HL-60 (cell line): ENCODE measurements at regions not wholly inside any gene's neighbourhood (a gene's known extent, or its start where the extent isn't known, plus 50 kb on each side); places are given as distances from the start of the nearest gene placed in this dataset.
"Not testable (repeated sequence)": the region's sequence is repeated elsewhere in the genome, so short reads cannot be mapped to it uniquely, and the experiment has no call there.

Source experiments
- DNase-seq, 2 experiments: peaks; one replicate each; pipeline ENCODE4 v3.0.0-alpha.2; 2010 to 2020; ENCODE audit warnings: low read depth in 1 of 2, low spot score in 1 of 2
- H3K27ac ChIP-seq: fragments of 250-450 bp; sonication (Bioruptor Pico); replicated peaks from 2 replicates; pipeline ENCODE4 v1.5.1; 2020; ENCODE audit warnings: mild to moderate bottlenecking, moderate library complexity
- H3K27me3 ChIP-seq: fragments of 250-450 bp; sonication (Bioruptor Pico); 2 replicates; pipeline ENCODE4 v1.5.1; 2021; ENCODE audit warnings: mild to moderate bottlenecking, moderate library complexity; ENCODE audit not compliant: insufficient read depth, poor library complexity, severe bottlenecking
- H3K4me3 ChIP-seq: replicated peaks from 2 replicates; pipeline ENCODE4 v1.5.1; 2011; ENCODE audit warnings: mild to moderate bottlenecking, control low read depth, low read length; ENCODE audit not compliant: insufficient read depth
- CTCF ChIP-seq: IDR thresholded peaks from one replicate; pipeline ENCODE4 v1.5.1; 2011; ENCODE audit warnings: low read length, control low read depth, inconsistent platforms; ENCODE audit not compliant: insufficient read depth
- GABPA ChIP-seq: IDR thresholded peaks from 2 replicates; pipeline ENCODE4 v1.6.1; 2012; ENCODE audit warnings: low read depth
- POLR2AphosphoS5 ChIP-seq: IDR thresholded peaks from 2 replicates; pipeline ENCODE4 v1.6.1; 2012; ENCODE audit warnings: low read depth
- REST ChIP-seq: IDR thresholded peaks from 2 replicates; pipeline ENCODE4 v1.6.1; 2012; ENCODE audit warnings: low read depth; ENCODE audit not compliant: insufficient replicate concordance
- SPI1 ChIP-seq: IDR thresholded peaks from 2 replicates; pipeline ENCODE4 v1.6.1; 2012; ENCODE audit warnings: low read depth, mild to moderate bottlenecking, borderline replicate concordance

GRCh38 chrX:65971151-65971550 is 68.7 kb downstream of the VSIG4 start:
- TF ChIP-seq SPI1 (no peak), CTCF (no peak), REST (no peak), GABPA (no peak), POLR2AphosphoS5 (no peak)
- DNase-seq: no peak
- Histone ChIP-seq H3K4me3 (no peak overlapping the region), H3K27ac (no peak overlapping the region), H3K27me3 (no peaks in the 10 kb centered on the region)

GRCh38 chrX:65967159-65967558 is 72.7 kb downstream of the VSIG4 start:
- H3K4me3 ChIP-seq, DNase-seq, H3K27ac ChIP-seq, H3K27me3 ChIP-seq: not testable (repeated sequence)

GRCh38 chrX:65961714-65962113 is 78.2 kb downstream of the VSIG4 start:
- H3K27ac ChIP-seq: no peak overlapping the region
- no peak for DNase-seq
- no peaks in the 10 kb centered on the region for H3K27me3 ChIP-seq
- TF ChIP-seq REST (no peak), SPI1 (no peak), POLR2AphosphoS5 (no peak), CTCF (no peak), GABPA (no peak)
- H3K4me3 ChIP-seq: no peak overlapping the region

GRCh38 chrX:65948103-65948502 is 91.8 kb downstream of the VSIG4 start:
- DNase-seq: no peak
- H3K27ac ChIP-seq: no peak overlapping the region
- no peak overlapping the region for H3K4me3 ChIP-seq
- no peaks in the 10 kb centered on the region for H3K27me3 ChIP-seq
- TF ChIP-seq GABPA (no peak), REST (no peak), POLR2AphosphoS5 (no peak), SPI1 (no peak), CTCF (no peak)
